Ureter (tissue), 1 donor: ENCODE measurements at regions not wholly inside any gene's neighbourhood (a gene's known extent, or its start where the extent isn't known, plus 50 kb on each side); places are given as distances from the start of the nearest gene placed in this dataset.

Source experiments
- DNase-seq: peaks from one replicate; pipeline ENCODE4 v3.0.0-alpha.2; 2020; ENCODE audit warnings: low spot score
- donor health status: DM: yes; HTN: yes; CAD: no.

DNA sequence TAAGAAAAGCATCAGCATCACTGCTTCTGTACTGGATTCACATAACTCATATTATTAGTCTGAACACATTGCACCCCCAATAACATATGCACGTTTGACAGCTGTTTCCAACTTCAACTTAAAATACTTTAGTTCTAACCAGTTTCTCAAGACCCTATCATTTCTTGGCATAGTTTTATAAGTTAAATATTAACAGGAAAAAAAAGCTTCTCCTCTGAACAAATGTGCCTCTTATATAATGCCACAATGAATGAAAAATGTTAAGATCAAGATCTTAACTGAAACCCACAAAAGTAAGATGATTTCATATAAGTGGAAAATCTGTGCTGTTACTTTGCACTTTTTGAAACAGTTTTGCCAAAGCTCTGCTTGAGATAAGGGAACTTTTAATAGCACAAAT, 652.8 kb upstream of the FAM241A start:
- DNase-seq, result no peak

DNA sequence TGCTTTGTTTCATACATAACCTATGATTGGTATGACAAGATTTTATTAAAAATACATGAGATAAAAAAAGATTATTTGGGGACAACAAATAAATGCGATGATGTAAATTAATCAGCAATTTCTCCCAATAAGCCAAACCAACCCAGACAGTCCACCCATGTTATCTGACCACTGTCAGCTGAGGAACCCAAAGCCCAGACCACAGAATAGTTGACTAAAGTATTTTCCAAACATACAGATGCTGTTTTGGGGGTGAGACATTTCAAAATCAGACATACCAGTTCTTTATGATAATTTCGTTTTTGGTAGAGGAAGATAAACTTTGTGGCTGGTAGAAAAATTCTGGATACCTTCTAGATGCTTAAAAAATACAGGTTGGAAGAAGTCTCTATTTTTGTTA, 650.8 kb upstream of the FAM241A start:
- DNase-seq, result no peak

DNA sequence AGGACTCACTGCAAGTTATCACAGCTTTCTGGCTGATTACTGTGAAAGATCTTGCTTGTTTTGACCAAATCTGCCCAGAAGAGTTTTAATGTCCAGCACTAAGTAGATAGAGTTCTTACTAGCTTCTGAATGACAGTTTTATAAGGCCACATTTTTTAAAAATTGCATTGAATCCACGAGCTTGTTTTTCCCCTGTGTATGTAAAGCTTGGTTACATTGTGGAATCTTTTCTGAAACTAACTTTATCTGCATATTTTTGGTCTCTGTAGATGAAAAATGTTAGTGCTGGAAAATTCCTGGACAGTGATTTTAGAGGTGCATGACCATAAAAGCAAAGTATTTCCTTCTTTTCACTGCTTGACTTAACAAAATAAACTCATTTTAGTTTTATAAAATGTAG, 650.3 kb upstream of the FAM241A start:
- DNase-seq, result no peak

DNA sequence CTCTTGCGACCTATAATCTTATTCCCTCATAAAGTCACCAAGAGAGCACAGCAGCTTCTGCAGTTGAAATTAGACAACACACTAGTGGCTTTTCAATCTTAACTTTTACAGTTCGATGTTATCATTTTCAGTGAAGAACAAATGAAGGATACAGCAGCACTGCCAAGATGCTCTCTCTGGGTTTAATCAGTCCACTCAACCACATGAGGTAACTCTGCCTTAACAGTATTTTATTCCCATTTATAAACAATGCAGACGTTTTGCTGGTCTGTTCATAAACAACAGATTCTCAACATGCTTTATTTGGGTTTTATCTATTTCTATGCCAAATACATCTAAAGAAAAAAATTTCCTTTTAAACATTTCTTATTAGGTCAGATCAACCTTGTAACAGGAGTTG, 646.0 kb upstream of the FAM241A start:
- no peak for DNase-seq

DNA sequence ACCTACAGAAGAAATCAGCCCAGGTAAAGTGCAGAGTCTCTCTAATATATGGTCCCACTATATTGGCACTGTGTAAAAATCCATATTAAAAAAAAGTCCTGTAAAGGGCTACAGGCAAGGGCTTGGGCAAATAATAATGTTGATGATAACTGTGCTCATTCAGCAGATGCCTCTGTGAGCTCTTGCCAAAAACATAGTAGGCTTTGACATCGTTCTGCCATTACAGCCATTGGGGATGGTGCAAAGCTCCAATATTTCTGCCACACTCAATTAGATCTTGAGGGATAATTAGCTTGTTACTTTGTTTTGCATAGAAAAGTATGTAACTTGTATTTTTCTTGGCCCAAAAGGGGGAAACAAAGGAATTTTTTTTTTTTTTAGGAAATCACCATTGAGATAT, 645.5 kb upstream of the FAM241A start:
- DNase-seq, result no peak

DNA sequence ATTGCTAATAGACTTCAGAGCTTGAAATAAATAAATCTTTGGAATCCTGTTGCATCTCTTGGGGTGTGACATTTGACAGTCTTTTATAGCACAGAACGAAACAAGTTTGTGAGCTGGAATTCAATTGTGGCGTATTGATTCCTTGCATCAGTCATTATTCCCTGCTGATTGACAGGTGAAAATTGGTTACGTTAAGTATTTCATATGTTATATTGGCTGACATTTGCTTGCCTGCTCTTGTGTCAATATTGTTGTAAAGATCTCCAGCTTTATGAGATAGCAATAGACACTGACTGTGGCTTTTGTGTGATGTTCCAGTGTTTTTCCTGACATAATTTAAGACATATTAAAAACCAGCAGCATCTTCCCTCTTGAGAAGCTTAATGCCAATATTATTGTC, 644.4 kb upstream of the FAM241A start:
- no peak for DNase-seq

DNA sequence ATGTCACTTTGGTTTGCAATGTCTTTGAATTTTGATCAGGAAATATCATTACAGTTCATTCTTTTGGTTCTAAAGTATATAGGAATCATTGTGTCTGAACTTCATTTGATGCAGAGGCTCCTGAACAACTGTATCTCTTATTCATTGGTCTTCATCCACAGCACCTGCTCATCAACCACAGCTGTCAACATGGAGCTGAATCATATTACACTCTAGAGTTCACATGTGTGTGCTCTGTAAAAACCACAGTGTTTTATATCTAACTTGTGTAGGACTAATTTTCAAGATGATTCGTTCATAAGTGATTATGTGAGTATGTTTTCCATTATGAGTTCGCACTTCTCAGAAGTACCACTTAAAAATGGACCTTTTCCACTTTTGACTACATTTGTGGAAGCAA, 643.3 kb upstream of the FAM241A start:
- no peak for DNase-seq

DNA sequence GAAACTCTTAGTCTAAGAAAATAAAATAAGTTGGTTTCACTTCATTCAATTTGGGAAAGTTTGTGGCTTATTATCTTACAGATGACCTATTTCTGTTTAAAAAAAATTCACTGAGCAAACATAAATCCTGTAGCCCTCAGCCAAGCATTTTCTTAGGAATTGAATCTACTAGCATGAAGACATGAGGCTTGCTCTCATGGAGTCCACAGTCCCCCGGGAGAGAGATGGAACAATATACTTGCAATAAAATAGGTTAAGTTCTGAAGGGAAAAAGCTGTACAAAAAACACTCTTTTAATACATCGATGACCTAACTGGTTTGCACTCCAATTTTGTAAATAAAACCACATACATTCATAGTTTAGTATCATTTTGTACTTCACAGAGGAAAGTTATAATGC, 642.6 kb upstream of the FAM241A start:
- DNase-seq, result no peak

DNA sequence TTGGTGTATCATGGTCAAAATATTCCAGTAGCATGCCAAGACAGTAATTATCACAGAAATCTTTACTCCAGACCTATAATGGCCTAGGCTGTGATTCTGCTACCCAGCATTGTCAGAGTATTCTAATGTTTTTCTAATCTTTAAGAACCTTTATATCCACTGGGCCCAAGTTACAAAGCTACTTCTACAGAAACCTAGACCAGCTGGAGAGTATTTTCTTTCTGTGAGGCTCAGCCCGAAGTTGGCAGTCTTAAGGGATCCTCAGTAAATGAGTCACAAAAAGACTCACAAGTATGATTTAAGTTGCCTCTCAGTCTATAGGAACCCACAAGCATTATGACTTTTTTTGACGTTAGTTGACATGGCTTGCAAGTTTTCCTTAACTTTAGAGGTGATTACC, 638.5 kb upstream of the FAM241A start:
- DNase-seq, result no peak

DNA sequence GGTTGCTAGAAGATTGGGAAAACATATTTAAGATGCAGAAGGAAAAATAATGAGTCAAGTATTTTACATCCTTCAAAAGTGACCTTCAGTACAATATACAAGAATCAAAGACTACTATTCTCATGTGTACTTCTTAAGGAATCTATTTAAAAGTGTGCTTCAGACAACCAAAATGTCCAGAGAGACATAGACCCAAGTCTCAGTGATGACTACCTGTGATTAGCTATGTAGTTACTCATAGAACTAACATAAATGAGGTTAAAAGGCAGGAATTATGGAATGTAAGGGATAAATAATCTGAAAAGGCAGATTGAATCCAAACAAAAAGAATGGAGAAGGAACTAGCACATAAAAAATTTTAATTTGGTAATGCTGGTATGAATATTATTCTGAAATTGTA, 634.7 kb upstream of the FAM241A start:
- no peak for DNase-seq

DNA sequence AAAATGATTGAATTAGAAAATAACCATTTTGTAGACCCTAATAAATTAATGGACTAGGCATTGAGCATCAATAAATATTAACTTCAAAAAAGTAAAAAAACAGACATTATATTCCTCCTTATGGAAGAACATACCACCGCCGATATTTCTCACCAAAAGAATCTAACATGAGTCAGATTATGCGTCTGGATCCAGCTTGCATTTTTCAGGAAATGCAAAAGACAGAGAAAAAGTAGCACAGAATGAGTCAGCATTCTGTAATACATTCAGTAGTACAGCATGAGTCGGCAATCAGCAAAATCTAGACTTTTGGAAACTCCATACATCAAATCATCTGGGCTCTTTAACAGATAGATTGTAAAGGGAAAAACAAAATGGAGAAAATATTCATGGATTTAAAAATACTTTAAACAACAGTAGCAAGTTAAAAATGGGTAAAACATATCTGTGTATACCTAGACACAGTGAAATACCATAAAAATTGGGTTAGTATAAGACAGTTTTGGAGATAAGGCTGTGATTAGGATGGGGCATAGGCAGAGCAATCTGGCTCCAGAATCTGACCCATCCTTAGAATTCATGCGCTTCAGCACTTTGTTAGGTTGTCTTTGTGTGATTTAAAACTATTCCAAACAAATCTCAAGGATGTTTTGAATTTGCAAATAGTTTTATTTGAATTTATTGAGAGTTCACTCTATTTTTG, 633.0 kb upstream of the FAM241A start:
- DNase-seq, result no peak

DNA sequence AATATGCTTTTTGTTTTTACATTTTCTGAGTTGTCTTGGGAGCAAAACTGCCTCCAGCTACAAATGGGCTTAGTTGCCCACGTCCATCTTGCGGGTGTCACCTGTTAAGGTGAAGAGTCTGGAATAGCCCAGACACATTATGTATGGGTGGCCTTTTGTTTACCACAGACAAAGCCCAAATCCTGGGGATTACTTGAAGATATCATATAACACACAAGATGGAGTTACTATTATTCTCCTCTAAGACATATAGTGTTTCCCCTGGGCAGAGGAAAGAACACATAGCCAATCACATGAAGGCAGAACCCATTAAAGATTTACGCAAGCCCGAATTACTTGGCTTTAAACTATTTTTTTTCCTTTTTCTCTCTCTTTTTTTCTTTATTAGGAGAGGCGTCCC, 625.6 kb upstream of the FAM241A start:
- DNase-seq, result no peak

DNA sequence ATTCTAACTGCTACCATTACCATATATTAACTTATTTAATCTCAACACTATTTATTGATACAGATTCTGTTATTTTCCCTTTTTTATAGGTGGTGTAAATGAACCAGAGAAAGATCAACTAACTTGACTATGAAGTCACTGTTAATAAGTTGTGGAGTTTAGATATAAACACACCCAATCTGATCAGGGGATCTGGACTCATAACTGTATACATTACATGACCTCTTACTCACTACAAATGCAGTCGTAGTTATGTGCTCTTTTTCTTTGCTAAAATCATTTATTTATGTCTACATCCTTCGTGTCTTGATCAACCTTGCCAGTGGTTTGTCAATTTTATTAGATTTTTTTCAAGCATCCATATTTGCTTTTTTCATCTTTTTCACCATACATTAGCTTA, 614.8 kb upstream of the FAM241A start:
- DNase-seq, result no peak

DNA sequence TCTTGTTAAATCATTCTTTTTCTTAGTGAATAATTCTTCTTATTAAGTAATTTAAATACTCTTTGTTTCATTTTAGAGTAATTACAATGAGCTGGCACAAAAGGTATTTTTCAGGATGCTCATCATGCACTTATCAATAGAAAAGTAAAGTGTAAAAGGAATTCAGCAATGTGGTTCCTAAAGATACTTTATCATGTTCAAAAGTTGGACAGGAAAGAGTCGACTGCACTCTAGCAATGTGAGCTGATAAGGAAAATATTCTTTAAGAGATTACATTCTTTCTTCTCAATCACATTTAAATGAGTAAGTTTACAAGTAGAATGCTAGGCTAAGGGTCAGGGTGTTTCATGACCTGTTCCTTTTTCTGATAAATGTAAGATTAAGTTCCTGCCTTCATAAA, 609.5 kb upstream of the FAM241A start:
- no peak for DNase-seq

DNA sequence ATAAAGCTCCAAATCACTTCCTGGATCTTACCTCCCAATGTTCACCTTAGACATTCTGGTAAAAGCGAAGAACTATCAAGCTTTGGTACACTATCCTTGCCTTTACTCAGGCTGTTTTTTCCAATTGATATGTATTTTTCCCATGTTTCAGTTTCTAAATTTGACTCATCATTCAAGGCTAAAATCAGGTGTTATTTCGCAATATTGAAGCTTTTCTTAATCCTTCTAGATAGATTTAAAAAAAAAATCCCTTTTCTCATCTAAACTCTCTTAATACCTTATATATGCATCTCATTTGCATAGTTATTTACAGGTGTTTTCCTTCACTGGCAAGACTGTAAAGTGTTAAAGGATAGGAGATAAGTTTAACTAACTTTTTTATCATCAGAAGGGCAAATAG, 608.1 kb upstream of the FAM241A start:
- no peak for DNase-seq

DNA sequence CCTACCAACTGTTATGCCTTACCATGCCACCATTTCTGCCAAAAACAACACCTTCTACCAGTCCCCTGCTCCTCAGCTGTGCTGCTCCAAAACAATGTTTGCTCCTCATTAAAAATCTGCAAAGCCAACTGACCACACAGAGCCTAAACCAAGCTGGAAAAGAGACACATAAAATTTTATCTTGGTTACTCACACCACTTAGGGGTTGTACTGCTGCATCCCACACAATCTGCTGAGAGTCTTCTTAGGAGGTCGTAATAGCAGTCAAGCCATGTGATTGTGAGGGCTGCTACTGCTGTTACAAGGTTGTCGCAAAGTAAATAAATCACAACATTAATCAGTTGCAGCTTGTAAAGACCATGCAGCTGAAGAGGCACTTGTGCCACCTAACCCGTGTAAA, 607.4 kb upstream of the FAM241A start:
- DNase-seq, result no peak

DNA sequence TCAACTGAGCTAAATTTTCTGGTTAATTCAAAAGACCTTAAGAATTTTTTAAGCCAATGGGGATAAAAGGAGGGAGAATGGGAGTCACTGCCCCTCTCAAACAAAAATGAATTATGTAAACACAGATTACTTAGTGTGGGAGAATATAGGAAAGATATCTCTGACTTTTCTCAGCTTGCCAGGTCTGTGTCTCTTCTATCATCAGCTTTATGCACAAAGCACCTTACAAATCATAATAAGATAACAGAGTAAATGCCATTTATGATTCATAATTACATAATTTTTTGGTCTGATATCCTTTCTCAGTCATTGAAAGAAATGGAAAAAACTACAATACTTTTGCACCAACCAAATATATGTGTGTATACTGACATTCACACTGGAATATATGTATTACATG, 604.6 kb upstream of the FAM241A start:
- DNase-seq, result no peak

DNA sequence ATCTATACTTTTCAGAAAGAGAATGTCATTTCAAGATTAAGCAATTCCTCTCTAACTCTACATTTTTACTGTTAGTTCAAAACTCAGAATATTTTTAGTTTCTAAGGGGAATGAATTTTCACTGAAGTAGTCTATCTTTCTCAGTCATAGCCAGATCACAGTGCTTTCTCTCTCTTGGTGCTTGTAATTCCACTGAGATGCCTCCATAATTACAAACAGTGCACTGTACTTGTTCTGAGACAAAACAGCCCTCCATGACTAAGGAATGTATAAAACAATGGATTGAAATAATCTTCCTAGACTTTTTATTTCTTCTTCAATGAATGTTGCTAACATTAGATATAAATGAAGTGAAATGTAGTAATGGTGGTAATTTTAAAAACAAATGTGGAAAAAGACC, 603.2 kb upstream of the FAM241A start:
- DNase-seq, result no peak

DNA sequence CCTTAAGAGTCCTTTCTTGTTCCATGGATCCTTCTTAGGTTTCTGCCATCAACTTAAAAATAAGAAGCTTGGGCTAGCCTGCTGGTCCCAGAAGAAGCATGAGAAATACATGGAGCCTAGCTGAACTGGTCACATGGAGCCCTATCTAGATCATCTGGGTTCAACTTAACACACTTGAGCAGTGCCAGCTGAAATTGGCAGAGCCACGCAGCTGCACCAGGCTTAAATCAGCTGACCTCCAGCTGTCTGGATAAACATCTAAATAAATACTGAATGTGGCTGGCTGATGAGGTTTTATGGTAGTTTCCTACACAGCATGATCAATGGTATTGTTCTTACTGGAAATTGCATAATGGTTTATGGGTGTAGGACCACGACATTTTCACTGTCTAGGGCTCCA, 598.4 kb upstream of the FAM241A start:
- no peak for DNase-seq

DNA sequence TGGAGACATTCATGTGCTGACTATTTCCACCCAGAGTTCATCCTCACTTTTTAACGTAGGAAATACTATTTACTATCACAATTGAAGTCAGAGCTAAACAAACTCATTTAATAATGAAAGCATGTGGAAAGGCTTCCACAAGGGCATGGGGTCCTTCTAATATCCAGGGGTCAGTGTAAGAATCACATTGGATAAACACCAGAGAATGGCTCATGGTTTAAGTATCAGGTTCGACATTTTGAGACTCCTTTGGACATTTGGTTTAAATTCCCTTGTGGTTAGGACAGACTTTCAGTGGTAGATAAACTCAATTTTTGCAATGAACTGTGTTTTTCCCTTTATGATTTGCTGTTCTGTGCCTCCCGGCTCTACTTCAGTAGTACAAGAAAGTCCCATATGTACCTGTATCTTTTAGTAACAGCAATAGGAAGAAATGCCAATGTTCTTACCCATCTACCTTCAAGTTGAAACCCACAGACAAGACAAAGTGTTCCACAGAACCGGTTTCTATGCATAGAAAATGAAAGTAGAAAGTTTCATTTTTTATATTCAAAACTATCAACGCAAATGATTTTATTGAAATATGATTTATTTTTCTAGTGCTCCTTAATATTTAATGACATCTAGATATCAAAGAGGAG, 589.0 kb upstream of the FAM241A start:
- no peak for DNase-seq

DNA sequence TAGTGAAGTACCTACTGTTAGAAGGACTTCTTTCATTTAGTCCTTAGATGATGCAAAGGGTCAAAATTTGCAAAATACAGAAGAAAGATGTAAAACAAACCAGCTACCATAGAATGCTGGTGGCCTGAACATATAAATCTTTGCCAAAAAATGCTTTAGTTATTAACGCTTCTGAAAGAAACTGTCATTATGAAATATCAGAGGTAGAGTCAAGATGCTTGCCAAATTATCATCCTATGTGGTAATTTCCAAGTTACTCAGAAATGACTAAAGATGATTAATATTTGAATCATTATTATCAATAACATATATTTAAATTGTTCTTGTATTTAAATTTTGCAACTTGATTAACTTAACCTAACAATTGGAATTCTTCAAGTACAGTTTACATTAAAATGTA, 588.4 kb upstream of the FAM241A start:
- no peak for DNase-seq

DNA sequence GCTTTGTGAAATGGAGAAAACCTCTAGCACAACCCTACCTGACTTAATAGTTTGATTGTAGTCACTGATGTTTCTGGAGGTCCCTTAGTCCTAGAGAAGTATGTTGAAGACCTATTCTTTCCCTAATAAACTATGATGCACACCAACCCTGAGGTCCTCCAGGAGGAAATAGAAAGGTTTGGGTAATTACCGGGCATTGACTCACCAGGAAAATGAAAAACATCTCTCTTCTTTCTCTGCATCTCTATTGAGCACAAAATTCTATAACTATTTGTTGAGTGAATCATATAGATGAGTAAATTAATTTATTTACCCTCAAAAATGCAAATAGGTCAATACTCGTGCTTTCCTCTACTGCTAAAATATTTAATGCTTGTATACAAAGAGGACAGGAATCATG, 582.4 kb upstream of the FAM241A start:
- no peak for DNase-seq

DNA sequence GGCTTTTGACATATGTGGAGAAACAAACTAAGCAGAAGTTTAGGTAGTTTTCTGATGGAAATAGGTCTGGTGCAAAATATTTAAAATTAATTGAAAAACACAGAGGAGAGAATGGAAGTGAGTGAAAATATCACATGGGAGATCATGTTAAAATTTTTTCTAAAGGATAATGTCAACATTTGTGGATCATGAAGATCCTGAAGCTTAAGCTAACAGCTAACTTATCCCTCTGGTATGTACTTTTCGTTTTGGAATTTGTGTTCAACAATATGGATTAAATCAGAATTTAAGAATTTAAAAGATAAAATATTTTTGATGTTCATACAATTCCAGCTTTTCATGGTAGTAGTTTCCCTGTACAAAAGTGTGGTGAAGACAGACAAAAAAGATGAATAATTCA, 572.8 kb upstream of the FAM241A start:
- DNase-seq, result no peak

DNA sequence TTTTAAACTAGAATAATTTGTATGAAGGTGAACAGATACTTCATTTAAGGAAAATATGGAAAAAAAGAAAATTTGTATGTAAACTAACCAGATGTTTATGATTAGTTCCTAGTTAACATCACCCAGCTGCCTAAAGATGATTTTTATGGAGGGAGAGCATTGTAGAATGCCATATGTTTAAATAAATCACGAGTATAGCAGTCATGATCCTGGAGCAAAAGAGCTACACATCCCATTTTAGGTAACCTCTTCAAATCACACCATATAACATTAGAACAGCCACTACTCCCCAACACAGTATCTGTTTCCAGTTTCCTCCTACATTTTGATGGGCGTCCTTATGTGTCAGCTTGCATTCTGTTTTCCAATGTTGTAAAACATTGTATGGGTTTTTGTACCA, 571.9 kb upstream of the FAM241A start:
- no peak for DNase-seq
